ENCODE measurements at regions not wholly inside any gene's neighbourhood (a gene's known extent, or its start where the extent isn't known, plus 50 kb on each side); places are given as distances from the start of the nearest gene placed in this dataset.
A peak's percentile ranks its signal among the peaks of the same experiment; 100 is the strongest.

DNA sequence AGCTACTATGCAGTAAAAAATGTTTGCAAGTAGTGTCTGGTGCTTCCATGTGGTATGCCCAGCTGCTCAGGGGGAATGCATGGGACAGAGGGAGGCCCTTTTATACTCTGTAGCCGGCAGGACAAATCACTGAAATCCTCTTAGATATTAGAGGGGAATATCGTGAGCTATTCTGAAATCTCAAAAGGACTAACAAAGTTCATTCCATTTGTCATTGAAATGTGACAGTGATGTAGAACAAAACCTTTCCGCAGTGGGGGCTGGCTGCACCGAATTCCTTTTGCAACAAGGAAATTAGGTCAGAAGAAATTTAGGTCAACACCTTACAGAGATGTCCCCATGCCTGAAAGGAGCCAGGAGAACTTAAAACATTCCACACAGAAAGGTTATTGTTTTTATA is 72.4 kb upstream of the MEF2C start:
- H3K27ac ChIP-seq (replicated peaks in 1 of 4) = no peak overlapping the region
- H3K4me3 ChIP-seq = no peak overlapping the region
- TF ChIP-seq EP300 (IDR thresholded peaks at IDR 0.05) (no peak), POLR2AphosphoS5 (IDR thresholded peaks at IDR 0.05) (no peak), POLR2A (IDR thresholded peaks at IDR 0.05; ENCODE audit: low read depth) (no peak)
- TF ChIP-seq, protein P1, sequence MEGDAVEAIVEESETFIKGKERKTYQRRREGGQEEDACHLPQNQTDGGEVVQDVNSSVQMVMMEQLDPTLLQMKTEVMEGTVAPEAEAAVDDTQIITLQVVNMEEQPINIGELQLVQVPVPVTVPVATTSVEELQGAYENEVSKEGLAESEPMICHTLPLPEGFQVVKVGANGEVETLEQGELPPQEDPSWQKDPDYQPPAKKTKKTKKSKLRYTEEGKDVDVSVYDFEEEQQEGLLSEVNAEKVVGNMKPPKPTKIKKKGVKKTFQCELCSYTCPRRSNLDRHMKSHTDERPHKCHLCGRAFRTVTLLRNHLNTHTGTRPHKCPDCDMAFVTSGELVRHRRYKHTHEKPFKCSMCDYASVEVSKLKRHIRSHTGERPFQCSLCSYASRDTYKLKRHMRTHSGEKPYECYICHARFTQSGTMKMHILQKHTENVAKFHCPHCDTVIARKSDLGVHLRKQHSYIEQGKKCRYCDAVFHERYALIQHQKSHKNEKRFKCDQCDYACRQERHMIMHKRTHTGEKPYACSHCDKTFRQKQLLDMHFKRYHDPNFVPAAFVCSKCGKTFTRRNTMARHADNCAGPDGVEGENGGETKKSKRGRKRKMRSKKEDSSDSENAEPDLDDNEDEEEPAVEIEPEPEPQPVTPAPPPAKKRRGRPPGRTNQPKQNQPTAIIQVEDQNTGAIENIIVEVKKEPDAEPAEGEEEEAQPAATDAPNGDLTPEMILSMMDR (IDR thresholded peaks at IDR 0.05) = no peak
- no peaks in the 10 kb centered on the region for H3K9me3 ChIP-seq
- no peak for DNase-seq (ENCODE audit: extremely low spot score)
- peaks cover 0 to 44% (median 33%) of the 10 kb centered on the region in 4 donors for H3K4me1 ChIP-seq
- intact Hi-C loops (cut with DNase I) = no loop called here
- WGBS = 59% methylated on average over 4 of the region's 4 CpGs
- no peaks in the 10 kb centered on the region for H3K27me3 ChIP-seq
- H3K36me3 ChIP-seq = no peaks in the 10 kb centered on the region

DNA sequence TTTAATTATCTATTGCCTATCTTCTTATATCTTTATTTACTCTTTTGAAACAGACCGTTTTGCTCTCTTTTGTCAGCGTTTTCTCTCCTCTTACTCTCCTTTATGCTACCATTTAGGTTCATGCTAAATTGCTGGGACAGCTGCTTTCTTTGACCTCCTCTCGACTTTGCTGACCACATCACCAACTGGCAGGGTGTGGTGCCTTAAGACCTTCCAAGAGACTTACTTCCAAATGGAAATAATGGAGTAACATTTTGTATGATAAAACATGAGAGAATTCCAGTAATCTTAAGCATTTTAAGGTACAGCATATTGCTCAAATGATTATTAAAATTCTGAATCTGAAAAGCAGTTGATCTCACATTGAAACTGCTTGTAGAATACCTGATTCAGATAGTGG is 71.5 kb upstream of the MEF2C start:
- WGBS = 89% methylated on average over 3 of the region's 3 CpGs
- intact Hi-C loops (cut with DNase I) = no loop called here
- no peak overlapping the region for H3K27ac ChIP-seq (replicated peaks in 1 of 4)

DNA sequence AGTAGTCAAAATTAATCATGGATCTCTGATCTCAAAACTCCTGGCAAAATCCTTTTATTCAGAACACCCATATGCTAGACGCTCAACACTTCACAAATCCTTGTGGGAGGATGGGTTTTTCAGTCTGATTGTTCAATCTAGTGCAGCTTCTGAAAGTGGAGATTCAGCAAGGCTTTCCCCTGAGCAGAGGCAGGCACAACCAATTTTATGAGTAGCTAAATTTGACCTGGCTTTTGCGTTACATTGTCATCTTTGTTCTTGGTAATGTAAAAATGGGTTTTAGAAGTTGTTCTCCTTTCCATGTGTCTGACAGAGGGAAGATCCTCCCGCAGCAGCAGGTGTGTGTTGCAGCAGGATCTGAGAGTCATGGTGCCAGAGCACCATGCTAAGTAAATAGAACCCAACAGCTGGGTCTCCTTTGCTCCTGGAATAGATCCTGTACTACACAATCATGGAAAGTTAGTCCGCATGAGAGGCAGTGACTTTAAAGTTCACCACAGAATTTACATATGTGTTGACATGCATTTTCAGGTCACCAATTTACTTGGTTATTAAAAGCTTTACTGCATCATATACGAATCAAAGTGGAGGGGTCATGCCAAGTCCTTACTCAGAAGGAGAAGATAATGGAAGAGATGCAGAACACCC is 70.1 kb upstream of the MEF2C start:
- peaks cover 0 to 44% (median 33%) of the 10 kb centered on the region in 4 donors for H3K4me1 ChIP-seq
- H3K36me3 ChIP-seq = no peaks in the 10 kb centered on the region
- H3K27me3 ChIP-seq = no peaks in the 10 kb centered on the region
- no peaks in the 10 kb centered on the region for H3K9me3 ChIP-seq
- intact Hi-C loops (cut with DNase I) = no loop called here
- no peak for DNase-seq (ENCODE audit: extremely low spot score)
- no peak for TF ChIP-seq EP300 (IDR thresholded peaks at IDR 0.05)
- no peak for TF ChIP-seq POLR2A (IDR thresholded peaks at IDR 0.05; ENCODE audit: low read depth)
- H3K4me3 ChIP-seq = no peak overlapping the region
- H3K27ac ChIP-seq (replicated peaks in 1 of 4) = peak overlapping the region in 3 of 4 donors; percentile 10 to 24 (median 15)
- 94% methylated on average over 5 of the region's 5 CpGs for WGBS

More for the DNA sequence above, 71.5 kb upstream of the MEF2C start:
- H3K27me3 ChIP-seq = no peaks in the 10 kb centered on the region
- TF ChIP-seq POLR2AphosphoS5 (IDR thresholded peaks at IDR 0.05) = no peak
- TF ChIP-seq, protein P1 (IDR thresholded peaks at IDR 0.05) = no peak
- peaks cover 0 to 44% (median 33%) of the 10 kb centered on the region in 4 donors for H3K4me1 ChIP-seq
- DNase-seq (ENCODE audit: extremely low spot score) = no peak
- no peaks in the 10 kb centered on the region for H3K36me3 ChIP-seq
- H3K4me3 ChIP-seq = no peak overlapping the region
- no peaks in the 10 kb centered on the region for H3K9me3 ChIP-seq

DNA sequence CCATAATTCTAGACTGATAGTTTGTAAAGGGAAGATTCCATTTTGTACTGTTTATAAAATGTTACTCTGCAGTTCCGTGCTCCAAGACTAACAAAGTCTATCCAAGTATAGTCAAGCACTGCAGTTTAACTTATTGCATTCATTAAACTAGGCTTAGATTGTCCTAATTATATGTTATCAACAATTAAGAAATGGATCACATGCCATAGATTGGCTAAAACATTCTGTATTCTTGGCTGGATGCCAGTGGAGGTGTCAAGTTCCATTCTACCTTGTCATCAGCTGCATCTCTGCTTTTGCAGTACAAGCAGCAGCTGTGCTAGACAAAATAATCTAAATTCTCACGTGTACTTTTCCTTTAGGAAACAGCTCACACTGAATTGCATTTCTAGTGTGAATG is 69.4 kb upstream of the MEF2C start:
- peaks cover 0 to 44% (median 33%) of the 10 kb centered on the region in 4 donors for H3K4me1 ChIP-seq
- TF ChIP-seq EP300 (IDR thresholded peaks at IDR 0.05) (no peak), POLR2AphosphoS5 (IDR thresholded peaks at IDR 0.05) (peak; percentile 35 to 74), POLR2A (IDR thresholded peaks at IDR 0.05; ENCODE audit: low read depth) (no peak)
- TF ChIP-seq, protein P1 (IDR thresholded peaks at IDR 0.05) = no peak
- H3K27me3 ChIP-seq = no peaks in the 10 kb centered on the region
- peak overlapping the region in 3 of 4 donors; percentile 10 to 24 (median 15) for H3K27ac ChIP-seq (replicated peaks in 1 of 4)
- peak overlapping the region in 1 of 4 donors; percentile 11 for H3K4me3 ChIP-seq
- no peaks in the 10 kb centered on the region for H3K36me3 ChIP-seq
- intact Hi-C loops (cut with DNase I) = no loop called here
- no peaks in the 10 kb centered on the region for H3K9me3 ChIP-seq
- DNase-seq (ENCODE audit: extremely low spot score) = no peak
- 42% methylated on average over 2 of the region's 2 CpGs for WGBS

DNA sequence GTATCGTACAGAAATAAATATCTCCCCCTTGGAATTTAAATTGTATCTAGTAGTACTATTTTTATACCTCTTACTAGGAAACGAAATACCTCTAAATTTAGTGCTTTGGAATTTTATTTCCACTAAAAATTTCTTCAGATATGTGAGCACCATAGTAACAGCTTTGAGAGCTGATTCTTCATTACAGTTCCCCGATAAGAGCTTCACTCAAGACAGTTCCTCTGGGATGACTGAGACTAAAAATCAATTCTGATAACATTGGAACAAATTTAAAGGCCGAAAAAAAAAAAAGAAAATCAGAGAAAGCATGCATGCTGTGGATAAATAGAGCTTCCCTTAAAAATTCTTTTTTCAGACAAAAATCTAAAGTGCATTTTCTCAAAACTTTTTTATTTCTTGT is 68.5 kb upstream of the MEF2C start:
- DNase-seq (ENCODE audit: extremely low spot score) = no peak
- H3K4me1 ChIP-seq = peaks cover 0 to 42% (median 29%) of the 10 kb centered on the region in 4 donors
- H3K36me3 ChIP-seq = no peaks in the 10 kb centered on the region
- 59% methylated on average over 4 of the region's 4 CpGs for WGBS
- TF ChIP-seq EP300 (IDR thresholded peaks at IDR 0.05) = no peak
- TF ChIP-seq, protein P1 (IDR thresholded peaks at IDR 0.05) = no peak
- TF ChIP-seq POLR2A (IDR thresholded peaks at IDR 0.05; ENCODE audit: low read depth) = no peak
- no peak for TF ChIP-seq POLR2AphosphoS5 (IDR thresholded peaks at IDR 0.05)
- H3K9me3 ChIP-seq = no peaks in the 10 kb centered on the region
- intact Hi-C loops (cut with DNase I) = no loop called here
- no peaks in the 10 kb centered on the region for H3K27me3 ChIP-seq
- no peak overlapping the region for H3K4me3 ChIP-seq
- H3K27ac ChIP-seq (replicated peaks in 1 of 4) = peak overlapping the region; percentile 13 to 49 (median 20)

All from esophagus muscularis mucosa (tissue), 4 donors.